ENCODE measurements at regions not wholly inside any gene's neighbourhood (a gene's known extent, or its start where the extent isn't known, plus 50 kb on each side); places are given as distances from the start of the nearest gene placed in this dataset.

GRCh38 chr4:160318567-160319220, 1215.8 kb downstream of the RAPGEF2 start:
- ChIA-PET POLR2A (no interaction called here), CTCF (no interaction called here)
- no peaks in the 10 kb centered on the region for H3K4me1 Mint-ChIP-seq
- Histone ChIP-seq H3K79me2 (ENCODE audit: control insufficient read depth, insufficient read depth, low read length) (no peaks in the 10 kb centered on the region), H3K4me3 (ENCODE audit: control extremely low read depth in 1 of 5, extremely low read depth in 1 of 5, insufficient read depth in 1 of 5, low read depth in 2 of 5, low read length in 4 of 5) (no peak overlapping the region), H3K27ac (ENCODE audit: low read length in 2 of 2) (no peak overlapping the region), H3K4me1 (ENCODE audit: control insufficient read depth in 2 of 2, insufficient read depth in 2 of 2, low read length in 2 of 2) (no peaks in the 10 kb centered on the region), H3K4me2 (replicated peaks; ENCODE audit: low read depth, low read length, poor library complexity, severe bottlenecking) (no peak overlapping the region), H3K27me3 (replicated peaks in 1 of 4; ENCODE audit: control extremely low read depth in 1 of 4, control insufficient read depth in 3 of 4, insufficient read depth in 4 of 4, low read length in 3 of 4) (no peaks in the 10 kb centered on the region), H3K9ac (ENCODE audit: low read length) (no peak overlapping the region), H3K9me3 (ENCODE audit: control extremely low read depth in 1 of 3, control insufficient read depth in 2 of 3, insufficient read depth in 1 of 3, low read length in 2 of 3) (no peaks in the 10 kb centered on the region), H4K20me1 (ENCODE audit: control insufficient read depth, insufficient read depth, low read length, poor library complexity, severe bottlenecking) (no peaks in the 10 kb centered on the region), H3K36me3 (replicated peaks in 1 of 2; ENCODE audit: control extremely low read depth in 1 of 2, control insufficient read depth in 1 of 2, extremely low read depth in 1 of 2, insufficient read depth in 2 of 2, low read length in 1 of 2) (no peaks in the 10 kb centered on the region), H2AFZ (ENCODE audit: insufficient read depth, low read depth, low read length, poor library complexity, severe bottlenecking) (no peak overlapping the region)
- H3K9me3 Mint-ChIP-seq (ENCODE audit: insufficient read depth) = peaks cover 2% of the 10 kb centered on the region
- no peak for ATAC-seq (ENCODE audit: low read depth)
- 78% methylated on average over 2 of the region's 6 CpGs for WGBS (ENCODE audit: insufficient coverage)
- DNase-seq = no peak
- H3K4me3 Mint-ChIP-seq = no peak overlapping the region
- no peaks in the 10 kb centered on the region for H3K27me3 Mint-ChIP-seq
- TF ChIP-seq CTCF (IDR thresholded peaks at IDR 0.05) = no peak
- no peak for TF ChIP-seq EZH2 (IDR thresholded peaks at IDR 0.05; ENCODE audit: borderline replicate concordance, insufficient read depth, low read depth, low read length, poor library complexity, severe bottlenecking)
- no peak overlapping the region for H3K27ac Mint-ChIP-seq
- intact Hi-C loops (cut with micrococcal nuclease) = no loop called here

- H2AFZ ChIP-seq (ENCODE audit: insufficient read depth, low read depth, low read length, poor library complexity, severe bottlenecking) = no peak overlapping the region
These were observed 1216.5 kb downstream of the RAPGEF2 start for GRCh38 chr4:160319221-160319867.

More at GRCh38 chr4:160319221-160319867, 1216.5 kb downstream of the RAPGEF2 start:
- Histone ChIP-seq H4K20me1 (ENCODE audit: control insufficient read depth, insufficient read depth, low read length, poor library complexity, severe bottlenecking) (no peaks in the 10 kb centered on the region), H3K36me3 (replicated peaks in 1 of 2; ENCODE audit: control extremely low read depth in 1 of 2, control insufficient read depth in 1 of 2, extremely low read depth in 1 of 2, insufficient read depth in 2 of 2, low read length in 1 of 2) (no peaks in the 10 kb centered on the region), H3K27me3 (replicated peaks in 1 of 4; ENCODE audit: control extremely low read depth in 1 of 4, control insufficient read depth in 3 of 4, insufficient read depth in 4 of 4, low read length in 3 of 4) (no peaks in the 10 kb centered on the region), H3K79me2 (ENCODE audit: control insufficient read depth, insufficient read depth, low read length) (no peaks in the 10 kb centered on the region), H3K9ac (ENCODE audit: low read length) (no peak overlapping the region), H3K4me3 (ENCODE audit: control extremely low read depth in 1 of 5, extremely low read depth in 1 of 5, insufficient read depth in 1 of 5, low read depth in 2 of 5, low read length in 4 of 5) (no peak overlapping the region), H3K9me3 (ENCODE audit: control extremely low read depth in 1 of 3, control insufficient read depth in 2 of 3, insufficient read depth in 1 of 3, low read length in 2 of 3) (no peaks in the 10 kb centered on the region), H3K4me2 (replicated peaks; ENCODE audit: low read depth, low read length, poor library complexity, severe bottlenecking) (no peak overlapping the region), H3K27ac (ENCODE audit: low read length in 2 of 2) (no peak overlapping the region), H3K4me1 (ENCODE audit: control insufficient read depth in 2 of 2, insufficient read depth in 2 of 2, low read length in 2 of 2) (no peaks in the 10 kb centered on the region)
- no peak overlapping the region for H3K4me3 Mint-ChIP-seq
- H3K4me1 Mint-ChIP-seq = no peaks in the 10 kb centered on the region
- H3K9me3 Mint-ChIP-seq (ENCODE audit: insufficient read depth) = peaks cover 2% of the 10 kb centered on the region
- DNase-seq = no peak
- ATAC-seq (ENCODE audit: low read depth) = no peak
- TF ChIP-seq CTCF (IDR thresholded peaks at IDR 0.05) (no peak), EZH2 (IDR thresholded peaks at IDR 0.05; ENCODE audit: borderline replicate concordance, insufficient read depth, low read depth, low read length, poor library complexity, severe bottlenecking) (no peak)
- intact Hi-C loops (cut with micrococcal nuclease) = no loop called here
- ChIA-PET CTCF (no interaction called here), POLR2A (no interaction called here)
- H3K27me3 Mint-ChIP-seq = no peaks in the 10 kb centered on the region
- H3K27ac Mint-ChIP-seq = no peak overlapping the region
- WGBS (ENCODE audit: insufficient coverage) = 83% methylated on average over 4 of the region's 4 CpGs

Data from B cell (primary cell).